ENCODE measurements at regions not wholly inside any gene's neighbourhood (a gene's known extent, or its start where the extent isn't known, plus 50 kb on each side); places are given as distances from the start of the nearest gene placed in this dataset.

DNA sequence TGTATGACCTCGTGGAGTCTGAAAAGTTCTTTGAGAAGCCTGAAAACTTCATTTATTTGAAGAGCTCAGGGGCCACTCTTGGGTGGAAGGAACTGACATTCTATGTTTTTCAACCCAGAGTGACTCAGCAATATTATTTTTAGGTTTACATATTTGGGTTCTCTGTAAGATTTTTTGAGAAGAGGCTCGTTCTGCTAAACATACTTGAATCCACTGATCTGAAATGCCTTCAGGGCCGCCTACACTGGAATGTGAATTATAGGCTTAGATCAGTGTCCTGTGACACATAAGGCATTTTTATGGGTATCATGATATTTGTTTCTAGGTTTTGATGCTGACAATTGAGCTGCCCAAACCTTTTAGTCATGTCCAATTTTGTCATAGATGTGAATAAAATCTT, 86.2 kb downstream of the PSAT1 start:
- DNase-seq = no peak
- no peaks in the 10 kb centered on the region for H3K27me3 ChIP-seq (replicated peaks; ENCODE audit: control insufficient read depth, insufficient read depth, low read length, poor library complexity, severe bottlenecking)
- H3K27ac ChIP-seq (ENCODE audit: insufficient read depth, low read length, poor library complexity, severe bottlenecking) = no peak overlapping the region
- no peak overlapping the region for H3K4me3 ChIP-seq (ENCODE audit: insufficient read depth, low read depth, low read length, poor library complexity, severe bottlenecking)
- H3K36me3 ChIP-seq (ENCODE audit: control insufficient read depth, insufficient read depth, low read length) = no peaks in the 10 kb centered on the region
- no peaks in the 10 kb centered on the region for H3K9me3 ChIP-seq (ENCODE audit: control insufficient read depth, low read length)
- H3K4me1 ChIP-seq (ENCODE audit: control insufficient read depth, insufficient read depth, low read length, poor library complexity, severe bottlenecking) = no peaks in the 10 kb centered on the region

GRCh38 chr9:78386348-78386747, 89.4 kb downstream of the PSAT1 start:
- no peaks in the 10 kb centered on the region for H3K36me3 ChIP-seq (ENCODE audit: control insufficient read depth, insufficient read depth, low read length)
- no peak for DNase-seq
- no peaks in the 10 kb centered on the region for H3K4me1 ChIP-seq (ENCODE audit: control insufficient read depth, insufficient read depth, low read length, poor library complexity, severe bottlenecking)
- no peaks in the 10 kb centered on the region for H3K27me3 ChIP-seq (replicated peaks; ENCODE audit: control insufficient read depth, insufficient read depth, low read length, poor library complexity, severe bottlenecking)
- no peaks in the 10 kb centered on the region for H3K9me3 ChIP-seq (ENCODE audit: control insufficient read depth, low read length)
- no peak overlapping the region for H3K4me3 ChIP-seq (ENCODE audit: insufficient read depth, low read depth, low read length, poor library complexity, severe bottlenecking)
- H3K27ac ChIP-seq (ENCODE audit: insufficient read depth, low read length, poor library complexity, severe bottlenecking) = no peak overlapping the region

DNA sequence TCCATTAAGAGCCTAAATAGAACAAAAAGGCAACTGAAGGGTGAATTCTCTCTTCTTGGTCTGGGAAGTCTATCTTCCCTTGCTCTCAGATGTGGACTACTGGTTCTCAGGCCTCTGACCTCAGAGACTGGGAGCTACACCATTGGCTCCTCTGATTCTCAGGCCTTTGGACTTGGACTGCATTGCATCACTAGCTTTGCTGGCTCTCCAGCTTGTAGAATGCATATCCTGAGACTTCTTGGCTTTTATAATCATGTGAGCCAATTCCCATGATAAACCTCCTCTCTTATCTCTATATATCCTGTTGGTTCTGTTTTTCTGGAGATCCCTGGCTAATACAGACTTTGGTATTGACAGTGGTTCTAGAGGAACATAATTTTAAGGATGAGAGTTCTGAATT, 89.8 kb downstream of the PSAT1 start:
- Histone ChIP-seq H3K36me3 (ENCODE audit: control insufficient read depth, insufficient read depth, low read length) (no peaks in the 10 kb centered on the region), H3K9me3 (ENCODE audit: control insufficient read depth, low read length) (no peaks in the 10 kb centered on the region), H3K27ac (ENCODE audit: insufficient read depth, low read length, poor library complexity, severe bottlenecking) (no peak overlapping the region), H3K4me1 (ENCODE audit: control insufficient read depth, insufficient read depth, low read length, poor library complexity, severe bottlenecking) (no peaks in the 10 kb centered on the region), H3K4me3 (ENCODE audit: insufficient read depth, low read depth, low read length, poor library complexity, severe bottlenecking) (no peak overlapping the region), H3K27me3 (replicated peaks; ENCODE audit: control insufficient read depth, insufficient read depth, low read length, poor library complexity, severe bottlenecking) (no peaks in the 10 kb centered on the region)
- DNase-seq = no peak

- no peak overlapping the region for H3K27ac ChIP-seq (ENCODE audit: insufficient read depth, low read length, poor library complexity, severe bottlenecking)
- DNase-seq = no peak
- H3K27me3 ChIP-seq (replicated peaks; ENCODE audit: control insufficient read depth, insufficient read depth, low read length, poor library complexity, severe bottlenecking) = no peaks in the 10 kb centered on the region
- H3K4me3 ChIP-seq (ENCODE audit: insufficient read depth, low read depth, low read length, poor library complexity, severe bottlenecking) = no peak overlapping the region
- no peaks in the 10 kb centered on the region for H3K9me3 ChIP-seq (ENCODE audit: control insufficient read depth, low read length)
- no peaks in the 10 kb centered on the region for H3K36me3 ChIP-seq (ENCODE audit: control insufficient read depth, insufficient read depth, low read length)
- no peaks in the 10 kb centered on the region for H3K4me1 ChIP-seq (ENCODE audit: control insufficient read depth, insufficient read depth, low read length, poor library complexity, severe bottlenecking)
Observed at GRCh38 chr9:78393340-78393739, 96.4 kb downstream of the PSAT1 start.

DNA sequence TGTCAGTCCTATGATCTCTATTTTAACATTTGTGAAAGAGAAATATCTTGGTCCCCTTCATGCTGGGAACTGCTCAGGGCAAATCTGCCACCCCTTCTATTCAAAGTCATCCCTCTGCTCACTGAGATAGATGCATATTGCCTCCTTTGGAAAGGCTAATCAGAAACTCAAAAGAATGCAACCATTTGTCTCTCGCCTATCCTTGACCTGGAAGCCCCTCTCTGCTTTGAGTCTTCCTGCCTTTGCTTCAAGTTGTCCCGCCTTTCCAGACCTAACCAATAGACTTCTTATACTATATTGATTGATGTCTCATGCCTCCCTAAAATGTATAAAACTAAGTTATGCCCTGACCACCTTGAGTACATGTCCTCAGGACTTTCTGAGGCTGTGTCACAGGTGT, 97.0 kb downstream of the PSAT1 start:
- Histone ChIP-seq H3K36me3 (ENCODE audit: control insufficient read depth, insufficient read depth, low read length) (no peaks in the 10 kb centered on the region), H3K4me3 (ENCODE audit: insufficient read depth, low read depth, low read length, poor library complexity, severe bottlenecking) (no peak overlapping the region), H3K4me1 (ENCODE audit: control insufficient read depth, insufficient read depth, low read length, poor library complexity, severe bottlenecking) (no peaks in the 10 kb centered on the region), H3K9me3 (ENCODE audit: control insufficient read depth, low read length) (no peaks in the 10 kb centered on the region), H3K27me3 (replicated peaks; ENCODE audit: control insufficient read depth, insufficient read depth, low read length, poor library complexity, severe bottlenecking) (no peaks in the 10 kb centered on the region), H3K27ac (ENCODE audit: insufficient read depth, low read length, poor library complexity, severe bottlenecking) (no peak overlapping the region)
- DNase-seq = no peak

- H3K36me3 ChIP-seq (ENCODE audit: control insufficient read depth, insufficient read depth, low read length) = no peaks in the 10 kb centered on the region
- no peaks in the 10 kb centered on the region for H3K4me1 ChIP-seq (ENCODE audit: control insufficient read depth, insufficient read depth, low read length, poor library complexity, severe bottlenecking)
- H3K9me3 ChIP-seq (ENCODE audit: control insufficient read depth, low read length) = no peaks in the 10 kb centered on the region
- DNase-seq = no peak
- no peaks in the 10 kb centered on the region for H3K27me3 ChIP-seq (replicated peaks; ENCODE audit: control insufficient read depth, insufficient read depth, low read length, poor library complexity, severe bottlenecking)
- no peak overlapping the region for H3K4me3 ChIP-seq (ENCODE audit: insufficient read depth, low read depth, low read length, poor library complexity, severe bottlenecking)
- H3K27ac ChIP-seq (ENCODE audit: insufficient read depth, low read length, poor library complexity, severe bottlenecking) = no peak overlapping the region
Observed at GRCh38 chr9:78396087-78396486, 99.2 kb downstream of the PSAT1 start.

GRCh38 chr9:78397045-78397444, 100.1 kb downstream of the PSAT1 start:
- no peak overlapping the region for H3K27ac ChIP-seq (ENCODE audit: insufficient read depth, low read length, poor library complexity, severe bottlenecking)
- no peaks in the 10 kb centered on the region for H3K27me3 ChIP-seq (replicated peaks; ENCODE audit: control insufficient read depth, insufficient read depth, low read length, poor library complexity, severe bottlenecking)
- no peaks in the 10 kb centered on the region for H3K4me1 ChIP-seq (ENCODE audit: control insufficient read depth, insufficient read depth, low read length, poor library complexity, severe bottlenecking)
- H3K36me3 ChIP-seq (ENCODE audit: control insufficient read depth, insufficient read depth, low read length) = no peaks in the 10 kb centered on the region
- no peak for DNase-seq
- H3K9me3 ChIP-seq (ENCODE audit: control insufficient read depth, low read length) = no peaks in the 10 kb centered on the region
- H3K4me3 ChIP-seq (ENCODE audit: insufficient read depth, low read depth, low read length, poor library complexity, severe bottlenecking) = no peak overlapping the region

- no peak overlapping the region for H3K4me3 ChIP-seq (ENCODE audit: insufficient read depth, low read depth, low read length, poor library complexity, severe bottlenecking)
- H3K36me3 ChIP-seq (ENCODE audit: control insufficient read depth, insufficient read depth, low read length) = no peaks in the 10 kb centered on the region
- H3K27me3 ChIP-seq (replicated peaks; ENCODE audit: control insufficient read depth, insufficient read depth, low read length, poor library complexity, severe bottlenecking) = no peaks in the 10 kb centered on the region
- no peaks in the 10 kb centered on the region for H3K4me1 ChIP-seq (ENCODE audit: control insufficient read depth, insufficient read depth, low read length, poor library complexity, severe bottlenecking)
- no peaks in the 10 kb centered on the region for H3K9me3 ChIP-seq (ENCODE audit: control insufficient read depth, low read length)
- H3K27ac ChIP-seq (ENCODE audit: insufficient read depth, low read length, poor library complexity, severe bottlenecking) = no peak overlapping the region
- no peak for DNase-seq
Observed at GRCh38 chr9:78397454-78397853, 100.5 kb downstream of the PSAT1 start.

- Histone ChIP-seq H3K27ac (ENCODE audit: insufficient read depth, low read length, poor library complexity, severe bottlenecking) (no peak overlapping the region), H3K4me3 (ENCODE audit: insufficient read depth, low read depth, low read length, poor library complexity, severe bottlenecking) (no peak overlapping the region), H3K4me1 (ENCODE audit: control insufficient read depth, insufficient read depth, low read length, poor library complexity, severe bottlenecking) (no peaks in the 10 kb centered on the region), H3K27me3 (replicated peaks; ENCODE audit: control insufficient read depth, insufficient read depth, low read length, poor library complexity, severe bottlenecking) (no peaks in the 10 kb centered on the region), H3K9me3 (ENCODE audit: control insufficient read depth, low read length) (no peaks in the 10 kb centered on the region), H3K36me3 (ENCODE audit: control insufficient read depth, insufficient read depth, low read length) (no peaks in the 10 kb centered on the region)
- no peak for DNase-seq
Observed at GRCh38 chr9:78399153-78399552, 102.2 kb downstream of the PSAT1 start.

DNA sequence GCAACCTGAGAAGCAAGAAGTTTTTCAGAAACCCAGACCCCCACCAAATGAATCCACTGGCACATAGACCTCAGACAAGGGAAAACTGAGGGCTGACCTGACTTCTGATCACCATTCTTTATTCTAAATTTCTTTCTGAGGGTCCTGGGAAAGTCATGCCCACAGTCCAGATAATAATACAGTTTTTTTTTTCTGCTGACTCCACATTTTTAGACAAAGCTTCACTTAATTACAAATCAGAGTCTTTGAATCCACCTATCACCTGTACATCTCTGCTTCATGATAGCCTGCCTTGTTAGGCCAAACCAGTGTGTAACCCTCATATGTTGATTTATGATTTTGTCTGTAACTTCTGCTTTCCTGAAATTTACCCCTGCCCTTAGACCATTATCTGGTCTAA, 103.6 kb downstream of the PSAT1 start:
- Histone ChIP-seq H3K36me3 (ENCODE audit: control insufficient read depth, insufficient read depth, low read length) (no peaks in the 10 kb centered on the region), H3K27me3 (replicated peaks; ENCODE audit: control insufficient read depth, insufficient read depth, low read length, poor library complexity, severe bottlenecking) (no peaks in the 10 kb centered on the region), H3K27ac (ENCODE audit: insufficient read depth, low read length, poor library complexity, severe bottlenecking) (no peak overlapping the region), H3K9me3 (ENCODE audit: control insufficient read depth, low read length) (no peaks in the 10 kb centered on the region), H3K4me3 (ENCODE audit: insufficient read depth, low read depth, low read length, poor library complexity, severe bottlenecking) (no peak overlapping the region), H3K4me1 (ENCODE audit: control insufficient read depth, insufficient read depth, low read length, poor library complexity, severe bottlenecking) (no peaks in the 10 kb centered on the region)
- no peak for DNase-seq

GRCh38 chr9:78405461-78405860, 108.5 kb downstream of the PSAT1 start:
- no peak for DNase-seq
- Histone ChIP-seq H3K4me3 (ENCODE audit: insufficient read depth, low read depth, low read length, poor library complexity, severe bottlenecking) (no peak overlapping the region), H3K27me3 (replicated peaks; ENCODE audit: control insufficient read depth, insufficient read depth, low read length, poor library complexity, severe bottlenecking) (no peaks in the 10 kb centered on the region), H3K27ac (ENCODE audit: insufficient read depth, low read length, poor library complexity, severe bottlenecking) (no peak overlapping the region), H3K36me3 (ENCODE audit: control insufficient read depth, insufficient read depth, low read length) (no peaks in the 10 kb centered on the region), H3K4me1 (ENCODE audit: control insufficient read depth, insufficient read depth, low read length, poor library complexity, severe bottlenecking) (no peaks in the 10 kb centered on the region), H3K9me3 (ENCODE audit: control insufficient read depth, low read length) (no peaks in the 10 kb centered on the region)
